HG03045 (cell line): ENCODE measurements at regions not wholly inside any gene's neighbourhood (a gene's known extent, or its start where the extent isn't known, plus 50 kb on each side); places are given as distances from the start of the nearest gene placed in this dataset.
"Not testable (repeated sequence)": the region's sequence is repeated elsewhere in the genome, so short reads cannot be mapped to it uniquely, and the experiment has no call there.

Experiments used
- ATAC-seq: cut with Tn5 transposase; IDR thresholded peaks from one replicate; pipeline ENCODE4 v1.9.1; 2021; ENCODE audit warnings: mild to moderate bottlenecking, moderate library complexity; ENCODE audit not compliant: unreplicated experiment

GRCh38 chr20:50355590-50356524 lies 154.3 kb upstream of the PTPN1 start:
- ATAC-seq, result no peak

- ATAC-seq, result no peak
Observed at GRCh38 chr20:50356525-50356885, 153.7 kb upstream of the PTPN1 start.

- ATAC-seq, result no peak
Observed at GRCh38 chr20:50356962-50357782, 153.0 kb upstream of the PTPN1 start.

GRCh38 chr20:50357783-50358161 lies 152.4 kb upstream of the PTPN1 start:
- ATAC-seq, result no peak

- ATAC-seq, result no peak
Observed at GRCh38 chr20:50358166-50358565, 152.0 kb upstream of the PTPN1 start.

GRCh38 chr20:50358971-50359370 lies 151.2 kb upstream of the PTPN1 start:
- no peak for ATAC-seq

GRCh38 chr20:50359607-50360217 lies 150.5 kb upstream of the PTPN1 start:
- ATAC-seq, result no peak

GRCh38 chr20:50360218-50360672 lies 149.9 kb upstream of the PTPN1 start:
- no peak for ATAC-seq

GRCh38 chr20:50360921-50361320 lies 149.3 kb upstream of the PTPN1 start:
- no peak for ATAC-seq

GRCh38 chr20:50362177-50362576 lies 148.0 kb upstream of the PTPN1 start:
- not testable (repeated sequence) for ATAC-seq

- no peak for ATAC-seq
Observed at GRCh38 chr20:50363027-50363426, 147.2 kb upstream of the PTPN1 start.

GRCh38 chr20:50363479-50363878 lies 146.7 kb upstream of the PTPN1 start:
- ATAC-seq, result no peak

GRCh38 chr20:50364542-50364941 lies 145.6 kb upstream of the PTPN1 start:
- ATAC-seq, result no peak

- ATAC-seq, result no peak
Observed at GRCh38 chr20:50366270-50367103, 143.7 kb upstream of the PTPN1 start.

GRCh38 chr20:50367104-50367674 lies 143.0 kb upstream of the PTPN1 start:
- no peak for ATAC-seq

- no peak for ATAC-seq
Observed at GRCh38 chr20:50367739-50368375, 142.3 kb upstream of the PTPN1 start.

- no peak for ATAC-seq
Observed at GRCh38 chr20:50368386-50368785, 141.8 kb upstream of the PTPN1 start.

GRCh38 chr20:50368813-50369224 lies 141.4 kb upstream of the PTPN1 start:
- ATAC-seq, result no peak

- ATAC-seq, result no peak
Observed at GRCh38 chr20:50369225-50370035, 140.8 kb upstream of the PTPN1 start.
